GM12865 (cell line): ENCODE measurements at regions not wholly inside any gene's neighbourhood (a gene's known extent, or its start where the extent isn't known, plus 50 kb on each side); places are given as distances from the start of the nearest gene placed in this dataset.

Experiments used
- DNase-seq: peaks from one replicate; pipeline ENCODE4 v3.0.0; 2010; ENCODE audit warnings: low read depth
- H3K4me3 ChIP-seq: 2 replicates; pipeline ENCODE4 v1.5.1; 2011; ENCODE audit warnings: mild to moderate bottlenecking, low read depth, low read length, control low read depth
- TF ChIP-seq, protein P1 (sequence below): IDR thresholded peaks from 2 replicates; pipeline ENCODE4 v1.5.1; 2011; ENCODE audit warnings: low read length, control low read depth, low read depth, inconsistent platforms; ENCODE audit not compliant: insufficient read depth; ENCODE audit errors: missing control alignments

DNA sequence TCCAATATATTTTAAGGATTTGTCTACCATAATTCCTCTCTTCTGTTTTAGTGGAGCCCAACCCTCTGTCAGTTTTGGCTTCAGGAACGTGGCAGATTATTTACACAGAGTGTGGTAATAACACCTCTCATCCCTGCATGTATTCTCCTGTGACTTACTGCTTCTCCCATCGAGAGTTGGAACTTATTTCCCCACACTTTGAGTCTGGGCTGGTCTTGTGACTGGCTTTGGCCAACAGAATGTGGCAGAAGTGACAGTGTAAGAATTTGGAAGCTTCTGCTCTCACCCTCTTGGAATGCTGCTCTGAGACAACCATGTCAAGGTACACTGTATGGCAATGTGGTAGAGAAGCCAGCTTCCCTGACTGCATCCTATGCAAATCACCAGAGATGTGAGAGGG is 407.7 kb downstream of the EPM2A start:
- no peak for DNase-seq
- no peak overlapping the region for H3K4me3 ChIP-seq
- TF ChIP-seq, protein P1, sequence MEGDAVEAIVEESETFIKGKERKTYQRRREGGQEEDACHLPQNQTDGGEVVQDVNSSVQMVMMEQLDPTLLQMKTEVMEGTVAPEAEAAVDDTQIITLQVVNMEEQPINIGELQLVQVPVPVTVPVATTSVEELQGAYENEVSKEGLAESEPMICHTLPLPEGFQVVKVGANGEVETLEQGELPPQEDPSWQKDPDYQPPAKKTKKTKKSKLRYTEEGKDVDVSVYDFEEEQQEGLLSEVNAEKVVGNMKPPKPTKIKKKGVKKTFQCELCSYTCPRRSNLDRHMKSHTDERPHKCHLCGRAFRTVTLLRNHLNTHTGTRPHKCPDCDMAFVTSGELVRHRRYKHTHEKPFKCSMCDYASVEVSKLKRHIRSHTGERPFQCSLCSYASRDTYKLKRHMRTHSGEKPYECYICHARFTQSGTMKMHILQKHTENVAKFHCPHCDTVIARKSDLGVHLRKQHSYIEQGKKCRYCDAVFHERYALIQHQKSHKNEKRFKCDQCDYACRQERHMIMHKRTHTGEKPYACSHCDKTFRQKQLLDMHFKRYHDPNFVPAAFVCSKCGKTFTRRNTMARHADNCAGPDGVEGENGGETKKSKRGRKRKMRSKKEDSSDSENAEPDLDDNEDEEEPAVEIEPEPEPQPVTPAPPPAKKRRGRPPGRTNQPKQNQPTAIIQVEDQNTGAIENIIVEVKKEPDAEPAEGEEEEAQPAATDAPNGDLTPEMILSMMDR = no peak

DNA sequence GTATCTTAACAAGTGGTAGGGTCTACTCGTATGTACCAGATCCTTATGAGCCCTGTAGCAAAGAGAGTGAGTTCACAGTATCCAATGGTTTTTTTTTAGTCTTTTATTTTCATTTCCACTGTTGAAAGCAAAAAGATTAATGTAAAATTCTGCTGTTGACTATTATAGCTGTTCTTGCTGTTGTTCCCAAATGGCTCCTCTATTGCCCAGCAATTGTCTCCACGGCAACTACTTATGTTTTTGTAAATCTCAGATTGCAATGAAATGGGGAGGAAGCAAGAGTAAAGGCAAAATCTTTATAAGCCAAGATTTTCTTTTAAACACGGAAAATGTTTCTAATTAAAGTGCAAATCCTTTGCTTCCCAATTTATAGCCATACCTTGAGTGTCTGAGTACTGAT is 406.1 kb downstream of the EPM2A start:
- TF ChIP-seq, protein P1 = no peak
- DNase-seq = no peak

DNA sequence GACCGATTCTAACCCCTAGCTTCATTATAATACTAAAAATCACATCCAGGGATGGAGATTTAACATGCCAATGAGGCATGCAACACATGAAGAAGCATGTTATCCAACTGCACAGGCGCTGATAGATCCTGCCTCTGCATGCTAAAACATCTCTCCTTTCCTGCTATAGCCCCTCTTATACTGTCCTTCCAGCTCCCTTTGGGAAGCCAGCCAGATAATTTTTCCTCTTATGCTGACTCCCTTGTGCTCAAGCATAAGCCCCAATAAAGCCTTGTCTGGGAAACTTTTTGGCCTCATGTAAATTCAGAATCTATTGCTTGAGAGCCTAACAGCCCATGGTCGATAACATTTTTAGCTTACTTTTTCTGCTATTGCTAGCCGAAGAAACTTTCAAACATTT is 404.3 kb downstream of the EPM2A start:
- no peak for DNase-seq
- no peak overlapping the region for H3K4me3 ChIP-seq
- TF ChIP-seq, protein P1 = no peak

More for the DNA sequence above, 406.1 kb downstream of the EPM2A start:
- no peak overlapping the region for H3K4me3 ChIP-seq

DNA sequence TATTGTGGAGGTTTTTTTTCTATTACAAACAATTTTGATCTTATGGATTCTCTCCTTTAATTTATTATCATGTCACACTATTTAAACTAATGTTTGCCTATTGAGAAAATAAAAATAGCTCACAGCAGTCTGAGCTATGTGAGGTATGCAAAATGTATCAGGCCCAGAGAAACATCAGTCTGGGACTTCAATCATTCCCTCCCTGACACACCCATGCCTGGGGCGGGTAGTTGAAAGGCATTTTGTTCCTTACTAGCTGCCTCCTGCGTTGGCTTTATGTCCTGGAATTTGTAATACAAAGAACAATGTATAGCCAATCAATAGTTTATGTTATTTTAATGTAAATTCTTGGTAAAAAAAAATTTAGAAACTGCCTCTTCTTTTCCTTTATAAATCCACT is 403.3 kb downstream of the EPM2A start:
- H3K4me3 ChIP-seq = no peak overlapping the region
- TF ChIP-seq, protein P1 = no peak
- DNase-seq = no peak

DNA sequence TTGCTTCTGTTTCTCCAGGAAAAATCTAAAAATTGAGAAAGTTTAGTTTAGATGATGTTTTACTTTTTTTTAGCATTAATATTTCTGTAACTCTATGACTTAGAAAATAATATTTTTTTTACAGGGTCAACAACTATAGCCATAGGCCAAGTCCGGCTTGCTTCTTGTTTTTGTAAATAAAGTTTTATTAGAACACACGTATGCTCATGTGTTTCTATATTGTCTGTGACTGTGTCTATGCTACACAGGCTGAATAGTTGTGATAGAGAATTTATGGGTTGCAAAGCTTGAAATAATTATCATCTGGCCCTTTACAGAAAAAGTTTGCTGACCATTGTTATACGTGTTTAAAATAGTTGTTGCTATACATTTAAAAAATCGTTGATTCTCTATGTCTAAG is 399.2 kb downstream of the EPM2A start:
- DNase-seq = no peak
- TF ChIP-seq, protein P1 = no peak

DNA sequence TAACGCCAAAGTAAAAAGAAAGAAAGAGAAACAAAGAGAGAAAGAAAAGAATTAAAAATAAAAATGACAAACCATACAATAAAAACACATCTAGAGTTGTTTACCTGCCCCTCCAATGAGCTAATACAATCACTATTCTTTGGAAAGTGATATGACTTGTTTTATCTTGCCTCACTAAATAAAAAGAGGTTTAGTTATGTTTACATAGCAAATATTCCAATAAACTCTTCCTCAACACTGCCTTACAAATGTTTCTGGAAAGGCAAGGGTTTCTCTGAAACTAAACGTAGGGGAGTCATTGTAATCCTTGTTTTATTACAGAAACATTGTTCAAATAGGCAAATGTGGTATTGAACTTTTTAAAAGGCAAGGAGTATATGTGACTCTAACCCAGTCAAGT is 396.2 kb downstream of the EPM2A start:
- no peak for DNase-seq
- TF ChIP-seq, protein P1 = no peak

More for the DNA sequence above, 399.2 kb downstream of the EPM2A start:
- no peak overlapping the region for H3K4me3 ChIP-seq

DNA sequence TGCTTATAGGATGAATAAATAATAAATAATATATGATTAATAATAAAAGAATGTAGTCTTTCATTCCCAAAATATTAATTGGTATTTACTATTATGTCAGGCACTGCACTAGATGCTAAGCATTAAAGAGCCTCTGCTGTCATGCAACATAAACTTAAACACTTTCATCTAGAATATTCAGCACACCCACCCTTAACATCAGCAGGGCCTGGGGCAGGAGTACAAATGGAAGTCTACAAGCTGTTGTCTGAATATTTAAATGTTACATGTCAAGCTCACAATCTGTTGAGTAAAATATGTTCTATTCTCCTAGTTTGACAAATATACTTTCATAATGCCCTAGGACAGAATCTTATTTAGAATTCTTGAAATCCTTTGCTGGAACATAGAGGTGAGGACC is 395.1 kb downstream of the EPM2A start:
- H3K4me3 ChIP-seq = no peak overlapping the region
- DNase-seq = no peak
- TF ChIP-seq, protein P1 = no peak

More for the DNA sequence above, 396.2 kb downstream of the EPM2A start:
- no peak overlapping the region for H3K4me3 ChIP-seq
